PC-9 (cell line): ENCODE measurements at regions not wholly inside any gene's neighbourhood (a gene's known extent, or its start where the extent isn't known, plus 50 kb on each side); places are given as distances from the start of the nearest gene placed in this dataset.

Source experiments
- BruUV-seq: library from RNA; stranded (reverse); fragments of 400-500 nt; replicated peaks from 2 replicates; lab custom pipeline; 2021; lab: Mats Ljungman, UMichigan
- CTCF ChIA-PET: fragments of 300-600 bp; sonication (Branson Sonifier 250); formaldehyde crosslinking; loops from one replicate; lab custom pipeline; 2022; ENCODE audit warnings: antibody characterized with exemption; lab: Charles Lee
- POLR2A ChIA-PET: fragments of 300-600 bp; sonication (Branson Sonifier 250); formaldehyde crosslinking; loops from one replicate; lab custom pipeline; 2022; ENCODE audit warnings: antibody characterized with exemption; ENCODE audit not compliant: unreplicated experiment; lab: Charles Lee
- DNase-seq, 2 experiments: peaks; one replicate each; pipeline versions ENCODE4 v3.0.0 to v3.0.0-alpha.2; 2015 to 2022; ENCODE audit warnings: mixed read lengths in 1 of 2
- H2AFZ ChIP-seq: fragments of 200-600 bp; sonication (generic); 2 replicates; pipeline ENCODE4 v1.8.1; 2017; ENCODE audit warnings: antibody characterized with exemption
- H3F3A ChIP-seq: fragments of 200-600 bp; sonication (generic); 2 replicates; pipeline ENCODE4 v1.8.1; 2017; ENCODE audit warnings: antibody characterized with exemption, mild to moderate bottlenecking, low read depth; ENCODE audit not compliant: insufficient read depth
- H3K27ac ChIP-seq: fragments of 200-600 bp; sonication (generic); 2 replicates; pipeline ENCODE4 v1.6.1; 2016; ENCODE audit warnings: mixed run types
- H3K27me3 ChIP-seq: fragments of 200-600 bp; sonication (generic); 2 replicates; pipeline ENCODE4 v1.6.1; 2016; ENCODE audit warnings: low read depth, mixed run types; ENCODE audit not compliant: insufficient read depth
- H3K36me3 ChIP-seq: fragments of 200-600 bp; sonication (generic); 2 replicates; pipeline ENCODE4 v1.6.1; 2016; ENCODE audit warnings: low read depth, mixed run types
- H3K4me1 ChIP-seq: fragments of 200-600 bp; sonication (generic); replicated peaks from 2 replicates; pipeline ENCODE4 v1.6.1; 2016; ENCODE audit warnings: mixed run types; ENCODE audit not compliant: insufficient read depth
- H3K4me2 ChIP-seq: fragments of 200-600 bp; sonication (generic); 2 replicates; pipeline ENCODE4 v1.6.1; 2017; ENCODE audit warnings: mixed run types
- H3K4me3 ChIP-seq: fragments of 200-600 bp; sonication (generic); 2 replicates; pipeline ENCODE4 v1.6.1; 2016; ENCODE audit warnings: mixed run types
- H3K79me2 ChIP-seq: fragments of 200-600 bp; sonication (generic); 2 replicates; pipeline ENCODE4 v1.6.1; 2017; ENCODE audit warnings: low read depth, mixed run types
- H3K9me2 ChIP-seq: fragments of 200-600 bp; sonication (generic); 2 replicates; pipeline ENCODE4 v1.8.1; 2017; ENCODE audit warnings: mild to moderate bottlenecking; ENCODE audit not compliant: insufficient read depth
- H3K9me3 ChIP-seq: fragments of 200-600 bp; sonication (generic); 2 replicates; pipeline ENCODE4 v1.8.1; 2016; ENCODE audit warnings: low read depth; ENCODE audit not compliant: insufficient read depth
- H4K20me1 ChIP-seq: fragments of 200-600 bp; sonication (generic); 2 replicates; pipeline ENCODE4 v1.8.1; 2017; ENCODE audit not compliant: insufficient read depth
- EZH2 ChIP-seq: fragments of 200-600 bp; sonication (generic); IDR thresholded peaks from 2 replicates; pipeline ENCODE4 v1.8.0; 2017; ENCODE audit warnings: antibody characterized with exemption, low read depth
- intact Hi-C: fragments of 100-400 bp; cut with micrococcal nuclease; formaldehyde crosslinking; loops from one replicate; pipeline ENCODE4 v1.10.0; 2022; ENCODE audit not compliant: unreplicated experiment
- TF ChIP-seq, protein P1 (sequence below): fragments of 200-600 bp; sonication (generic); conservative IDR thresholded peaks from 2 replicates; pipeline ENCODE4 v1.6.1; 2017; ENCODE audit warnings: mixed run types, antibody characterized with exemption, mild to moderate bottlenecking, moderate library complexity

DNA sequence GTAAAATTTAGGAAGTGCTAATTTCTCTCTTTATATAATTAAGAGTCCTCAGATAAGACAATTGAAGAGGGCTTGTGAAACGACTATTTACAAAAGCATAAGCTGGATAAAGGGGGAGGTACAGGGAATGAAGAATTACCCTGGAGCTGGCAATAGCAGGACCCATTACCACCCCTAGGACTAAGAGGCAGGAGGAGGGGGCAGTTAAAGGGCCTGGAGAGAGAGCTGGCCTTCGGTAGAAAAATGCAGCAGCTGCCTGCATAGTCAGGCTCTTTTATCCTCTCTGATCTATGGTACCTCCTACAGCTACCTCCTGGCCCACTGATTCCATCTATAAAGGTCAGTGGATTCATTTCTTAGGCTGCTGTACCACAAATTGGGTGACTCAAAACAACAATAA is 57.7 kb upstream of the TRPC3 start:
- Histone ChIP-seq H3K9me3 (no peaks in the 10 kb centered on the region), H3K36me3 (no peaks in the 10 kb centered on the region), H4K20me1 (no peaks in the 10 kb centered on the region), H3K27ac (no peak overlapping the region), H3K4me3 (no peak overlapping the region), H3K9me2 (no peaks in the 10 kb centered on the region), H3K4me1 (no peaks in the 10 kb centered on the region), H2AFZ (no peak overlapping the region), H3K4me2 (no peak overlapping the region), H3K79me2 (no peaks in the 10 kb centered on the region), H3F3A (no peaks in the 10 kb centered on the region), H3K27me3 (no peaks in the 10 kb centered on the region)
- DNase-seq = no peak
- intact Hi-C loops = no loop called here
- BruUV-seq = no TSS peak
- TF ChIP-seq EZH2 = no peak
- TF ChIP-seq, protein P1, sequence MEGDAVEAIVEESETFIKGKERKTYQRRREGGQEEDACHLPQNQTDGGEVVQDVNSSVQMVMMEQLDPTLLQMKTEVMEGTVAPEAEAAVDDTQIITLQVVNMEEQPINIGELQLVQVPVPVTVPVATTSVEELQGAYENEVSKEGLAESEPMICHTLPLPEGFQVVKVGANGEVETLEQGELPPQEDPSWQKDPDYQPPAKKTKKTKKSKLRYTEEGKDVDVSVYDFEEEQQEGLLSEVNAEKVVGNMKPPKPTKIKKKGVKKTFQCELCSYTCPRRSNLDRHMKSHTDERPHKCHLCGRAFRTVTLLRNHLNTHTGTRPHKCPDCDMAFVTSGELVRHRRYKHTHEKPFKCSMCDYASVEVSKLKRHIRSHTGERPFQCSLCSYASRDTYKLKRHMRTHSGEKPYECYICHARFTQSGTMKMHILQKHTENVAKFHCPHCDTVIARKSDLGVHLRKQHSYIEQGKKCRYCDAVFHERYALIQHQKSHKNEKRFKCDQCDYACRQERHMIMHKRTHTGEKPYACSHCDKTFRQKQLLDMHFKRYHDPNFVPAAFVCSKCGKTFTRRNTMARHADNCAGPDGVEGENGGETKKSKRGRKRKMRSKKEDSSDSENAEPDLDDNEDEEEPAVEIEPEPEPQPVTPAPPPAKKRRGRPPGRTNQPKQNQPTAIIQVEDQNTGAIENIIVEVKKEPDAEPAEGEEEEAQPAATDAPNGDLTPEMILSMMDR = no peak
- POLR2A ChIA-PET = no interaction called here
- CTCF ChIA-PET = no interaction called here

DNA sequence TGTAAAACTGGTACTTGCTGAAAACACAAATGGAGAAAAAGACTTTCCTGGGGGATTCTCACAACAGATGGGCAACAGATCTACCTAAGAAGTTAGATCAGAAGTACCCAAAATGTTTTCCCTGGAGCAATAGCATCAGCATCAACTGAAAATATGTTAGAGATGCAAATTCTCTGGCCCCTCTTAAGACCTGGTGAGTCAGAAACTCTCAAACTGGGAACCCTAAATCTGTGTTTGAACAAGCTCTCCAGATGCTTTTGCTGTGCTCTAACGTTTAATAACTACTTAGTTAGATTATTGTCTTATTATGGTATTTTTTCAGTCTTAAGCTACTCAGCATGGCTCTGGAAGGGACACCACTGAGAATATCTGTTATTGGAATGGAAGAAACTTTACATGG is 55.2 kb upstream of the TRPC3 start:
- DNase-seq = no peak
- ChIA-PET POLR2A (no interaction called here), CTCF (no interaction called here)
- no peak for TF ChIP-seq EZH2
- TF ChIP-seq, protein P1 = no peak
- no peaks in the 10 kb centered on the region for H3F3A ChIP-seq
- H3K27me3 ChIP-seq = no peaks in the 10 kb centered on the region
- intact Hi-C loops = no loop called here
- H3K4me1 ChIP-seq = no peaks in the 10 kb centered on the region
- H3K79me2 ChIP-seq = no peaks in the 10 kb centered on the region
- no peaks in the 10 kb centered on the region for H3K9me3 ChIP-seq
- no peak overlapping the region for H3K4me3 ChIP-seq
- H3K4me2 ChIP-seq = no peak overlapping the region
- BruUV-seq = no TSS peak
- H3K27ac ChIP-seq = no peak overlapping the region
- no peaks in the 10 kb centered on the region for H3K9me2 ChIP-seq
- H2AFZ ChIP-seq = no peak overlapping the region
- no peaks in the 10 kb centered on the region for H4K20me1 ChIP-seq
- no peaks in the 10 kb centered on the region for H3K36me3 ChIP-seq

DNA sequence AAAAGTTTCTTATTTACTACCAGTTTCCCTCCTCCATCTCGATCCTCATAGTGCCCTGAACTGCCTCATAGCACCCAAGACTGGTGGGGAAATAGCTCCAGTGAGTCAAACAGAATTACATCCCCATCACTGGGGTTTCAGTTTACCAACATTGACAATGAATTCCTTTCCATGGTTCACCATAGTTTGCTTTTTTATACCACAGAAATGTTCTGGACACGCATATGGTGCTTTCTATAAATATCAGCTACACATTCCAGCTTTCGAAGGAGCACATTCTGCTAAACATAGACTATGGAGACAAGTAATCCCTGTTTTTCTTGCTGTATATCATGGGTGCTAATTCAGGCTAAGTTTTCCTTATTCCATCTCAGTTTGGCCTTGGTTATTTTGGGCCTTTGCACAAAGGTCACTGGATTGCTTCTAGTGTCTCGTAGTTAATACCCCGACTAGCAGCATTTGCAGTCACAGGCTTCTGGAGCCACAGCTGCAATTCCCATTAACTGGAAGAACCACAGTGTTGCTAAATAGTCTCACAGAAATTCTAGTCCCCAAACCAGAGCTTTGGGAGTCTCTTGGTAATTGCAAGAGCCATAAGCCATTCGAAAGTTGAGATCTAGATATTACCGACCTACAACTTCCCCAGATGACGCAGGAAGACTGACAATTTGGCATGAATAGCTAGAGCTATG is 53.4 kb upstream of the TRPC3 start:
- Histone ChIP-seq H3K9me3 (no peaks in the 10 kb centered on the region), H3K9me2 (no peaks in the 10 kb centered on the region), H3K27ac (no peak overlapping the region), H4K20me1 (no peaks in the 10 kb centered on the region), H3K27me3 (no peaks in the 10 kb centered on the region), H3K4me1 (no peaks in the 10 kb centered on the region), H3K4me2 (no peak overlapping the region), H2AFZ (no peak overlapping the region), H3K36me3 (no peaks in the 10 kb centered on the region), H3K4me3 (no peak overlapping the region), H3F3A (no peaks in the 10 kb centered on the region), H3K79me2 (no peaks in the 10 kb centered on the region)
- ChIA-PET CTCF (no interaction called here), POLR2A (no interaction called here)
- no peak for TF ChIP-seq EZH2
- TF ChIP-seq, protein P1 = no peak
- no peak for DNase-seq
- BruUV-seq = no TSS peak
- intact Hi-C loops = no loop called here
